MM.1S (cell line): ENCODE measurements at regions not wholly inside any gene's neighbourhood (a gene's known extent, or its start where the extent isn't known, plus 50 kb on each side); places are given as distances from the start of the nearest gene placed in this dataset.

Experiments
- CTCF ChIP-seq: fragments of 300-600 bp; sonication (generic); IDR thresholded peaks from 2 replicates; pipeline ENCODE4 v1.5.1; 2016; ENCODE audit warnings: antibody characterized with exemption, low read length, mixed read lengths
- EZH2 ChIP-seq: fragments of 300-600 bp; sonication (generic); optimal IDR thresholded peaks from 2 replicates; pipeline ENCODE3; 2017; ENCODE audit warnings: low read depth, mild to moderate bottlenecking, antibody characterized with exemption, low read length, mixed read lengths
- EZH2phosphoT487 ChIP-seq: fragments of 300-600 bp; sonication (generic); IDR thresholded peaks from 2 replicates; pipeline ENCODE4 v1.6.1; 2018; ENCODE audit warnings: antibody characterized with exemption, low read length

DNA sequence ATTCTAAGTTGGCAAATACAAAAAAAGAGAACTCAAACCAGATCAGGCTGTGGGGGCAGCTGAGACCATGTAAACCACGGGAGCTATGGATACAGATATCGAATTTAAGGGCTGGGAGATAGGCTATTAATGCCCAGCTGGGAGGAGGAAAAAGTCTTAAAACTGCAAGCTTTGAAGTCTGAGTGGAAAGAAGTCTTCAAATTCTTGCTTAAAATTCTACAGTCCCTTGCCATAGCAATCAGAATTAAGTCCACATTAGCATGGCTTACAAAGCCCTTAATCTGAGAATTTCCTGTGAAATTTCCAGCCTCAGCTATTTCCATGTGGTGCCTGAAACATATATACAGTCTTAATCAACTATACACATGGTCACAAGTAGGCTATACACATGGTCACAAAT, 465.0 kb upstream of the HSF2 start:
- TF ChIP-seq CTCF (no peak), EZH2phosphoT487 (no peak), EZH2 (no peak)
